Fibroblast of the aortic adventitia (primary cell): ENCODE measurements at regions not wholly inside any gene's neighbourhood (a gene's known extent, or its start where the extent isn't known, plus 50 kb on each side); places are given as distances from the start of the nearest gene placed in this dataset.

ENCODE experiments used
- DNase-seq: peaks from one replicate; pipeline ENCODE4 v3.0.0-alpha.2; 2010; ENCODE audit warnings: low read depth
- H3K4me3 ChIP-seq: 2 replicates; pipeline ENCODE4 v1.5.1; 2011; ENCODE audit warnings: low read depth, mild to moderate bottlenecking, control low read depth, low read length, moderate library complexity
- TF ChIP-seq, protein P1 (sequence below): IDR thresholded peaks from 2 replicates; pipeline ENCODE4 v1.5.1; 2011; ENCODE audit warnings: mild to moderate bottlenecking, low read length, control low read depth, inconsistent platforms; ENCODE audit not compliant: insufficient read depth

DNA sequence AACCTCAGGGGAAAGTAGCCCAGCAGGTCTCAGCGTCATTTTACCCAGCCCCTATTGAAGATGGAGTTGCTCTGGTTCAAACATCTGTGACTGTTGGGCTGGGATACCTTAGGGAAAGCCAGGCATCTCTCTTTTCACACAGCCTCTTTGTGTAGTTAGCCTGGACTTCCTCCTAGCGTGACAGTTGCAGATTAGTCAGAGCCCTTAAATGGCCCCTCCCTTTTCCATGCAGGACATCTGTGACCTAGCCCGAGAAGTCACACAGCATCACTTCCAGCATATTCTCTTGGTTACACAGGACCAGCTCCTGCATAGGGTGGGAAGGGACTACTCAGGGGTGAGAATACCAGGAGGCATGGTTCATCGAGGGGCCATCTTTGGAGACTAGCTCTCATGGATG is 375.0 kb upstream of the RBFOX1 start:
- no peak for DNase-seq
- no peak overlapping the region for H3K4me3 ChIP-seq
- TF ChIP-seq, protein P1, sequence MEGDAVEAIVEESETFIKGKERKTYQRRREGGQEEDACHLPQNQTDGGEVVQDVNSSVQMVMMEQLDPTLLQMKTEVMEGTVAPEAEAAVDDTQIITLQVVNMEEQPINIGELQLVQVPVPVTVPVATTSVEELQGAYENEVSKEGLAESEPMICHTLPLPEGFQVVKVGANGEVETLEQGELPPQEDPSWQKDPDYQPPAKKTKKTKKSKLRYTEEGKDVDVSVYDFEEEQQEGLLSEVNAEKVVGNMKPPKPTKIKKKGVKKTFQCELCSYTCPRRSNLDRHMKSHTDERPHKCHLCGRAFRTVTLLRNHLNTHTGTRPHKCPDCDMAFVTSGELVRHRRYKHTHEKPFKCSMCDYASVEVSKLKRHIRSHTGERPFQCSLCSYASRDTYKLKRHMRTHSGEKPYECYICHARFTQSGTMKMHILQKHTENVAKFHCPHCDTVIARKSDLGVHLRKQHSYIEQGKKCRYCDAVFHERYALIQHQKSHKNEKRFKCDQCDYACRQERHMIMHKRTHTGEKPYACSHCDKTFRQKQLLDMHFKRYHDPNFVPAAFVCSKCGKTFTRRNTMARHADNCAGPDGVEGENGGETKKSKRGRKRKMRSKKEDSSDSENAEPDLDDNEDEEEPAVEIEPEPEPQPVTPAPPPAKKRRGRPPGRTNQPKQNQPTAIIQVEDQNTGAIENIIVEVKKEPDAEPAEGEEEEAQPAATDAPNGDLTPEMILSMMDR: no peak

DNA sequence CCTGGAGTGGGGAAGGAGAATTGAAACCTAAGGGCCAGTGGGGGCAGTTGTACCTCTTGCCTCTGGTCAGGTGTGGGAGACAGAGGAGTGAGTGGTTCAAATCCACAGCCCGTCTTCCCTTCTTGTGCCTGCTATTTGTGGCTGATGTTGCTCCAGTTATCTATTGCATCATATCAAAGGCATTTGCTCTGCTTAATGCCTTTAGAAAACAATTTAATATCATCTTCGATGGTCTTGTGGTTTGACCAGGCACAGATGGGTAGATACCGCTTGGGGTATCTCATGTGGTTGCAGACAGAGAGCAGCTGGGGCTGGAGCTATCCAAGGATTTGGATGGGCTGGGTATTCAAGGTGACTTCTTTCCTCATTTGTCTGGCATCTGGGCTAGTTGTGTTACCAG is 376.1 kb upstream of the RBFOX1 start:
- no peak overlapping the region for H3K4me3 ChIP-seq
- no peak for DNase-seq
- TF ChIP-seq, protein P1: no peak

DNA sequence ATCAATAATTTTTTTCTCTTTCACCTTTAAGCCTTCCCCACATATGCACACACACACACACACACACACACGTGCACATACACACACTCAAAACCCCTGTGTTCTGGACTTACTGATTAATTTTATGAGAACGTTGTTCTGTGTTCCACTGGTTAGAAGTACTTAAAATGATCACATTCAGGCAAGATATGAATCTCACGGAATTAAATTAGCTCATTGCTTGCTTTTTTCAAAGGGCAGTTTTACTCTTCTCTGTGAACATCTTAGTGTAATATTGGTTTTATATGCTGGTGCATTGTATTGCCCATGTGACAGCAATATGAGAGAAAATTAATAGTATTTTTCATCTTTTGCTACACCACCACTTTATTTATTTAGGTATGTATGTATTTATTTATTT is 377.3 kb upstream of the RBFOX1 start:
- no peak overlapping the region for H3K4me3 ChIP-seq
- TF ChIP-seq, protein P1: no peak

DNA sequence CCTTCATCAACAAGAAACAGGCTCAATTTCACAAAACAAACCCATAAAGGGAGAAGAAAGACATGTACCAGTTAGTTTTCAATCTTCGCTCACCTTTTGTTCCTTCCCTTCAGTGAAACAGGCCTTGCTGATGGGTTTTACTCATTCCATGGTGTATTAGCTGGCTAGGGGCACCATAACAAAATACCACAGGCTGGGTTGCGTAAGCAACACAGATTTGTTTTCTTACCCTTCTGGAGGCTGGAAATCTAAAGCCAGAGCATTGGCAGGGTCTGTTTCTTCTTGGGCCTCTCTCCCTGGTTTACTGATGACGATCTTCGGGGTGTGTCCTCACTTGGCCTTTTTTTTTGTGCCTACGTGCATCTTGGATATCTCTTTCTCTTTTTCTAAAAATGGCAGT is 383.4 kb upstream of the RBFOX1 start:
- no peak for DNase-seq
- H3K4me3 ChIP-seq: no peak overlapping the region
- TF ChIP-seq, protein P1: no peak

More for the DNA sequence above, 377.3 kb upstream of the RBFOX1 start:
- no peak for DNase-seq

DNA sequence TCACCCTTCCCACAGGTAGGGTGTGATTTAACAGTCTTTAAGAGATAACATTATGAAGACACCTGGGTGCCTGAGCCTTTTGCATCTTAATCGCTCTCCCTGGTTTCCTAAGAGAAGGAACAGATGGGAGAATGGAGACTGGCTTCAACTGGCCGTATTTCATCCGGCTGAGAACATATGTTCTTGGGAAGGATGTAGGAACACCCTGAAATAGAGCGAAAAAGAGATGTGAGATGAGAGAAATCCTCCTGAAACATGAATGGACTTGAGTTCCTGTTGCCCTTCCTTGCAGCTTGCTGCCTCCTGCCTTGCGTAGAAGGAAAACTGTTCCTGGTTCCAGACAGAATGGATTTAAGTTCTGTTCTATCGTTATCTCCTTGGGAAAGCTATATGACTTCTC is 385.4 kb upstream of the RBFOX1 start:
- DNase-seq: no peak
- TF ChIP-seq, protein P1: no peak
- no peak overlapping the region for H3K4me3 ChIP-seq

DNA sequence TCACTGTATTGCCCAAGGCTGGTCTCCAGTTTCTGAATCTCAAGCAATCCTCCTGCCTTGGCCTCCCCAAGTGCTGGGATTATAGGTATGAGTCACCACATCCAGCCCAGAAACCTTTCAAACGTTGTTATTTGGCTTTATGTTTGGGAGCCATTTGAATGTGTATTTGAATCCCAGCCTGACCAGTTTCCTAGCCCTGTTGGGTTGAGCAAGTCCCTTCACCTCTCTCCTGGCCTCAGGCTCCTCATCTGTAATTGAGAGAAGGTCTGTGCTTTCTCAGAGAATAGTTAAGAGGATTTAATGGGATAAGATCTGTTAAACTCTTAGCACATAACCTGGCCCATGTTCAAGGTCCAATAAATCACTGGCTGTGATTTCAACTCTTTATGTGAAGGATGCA is 385.8 kb upstream of the RBFOX1 start:
- no peak for DNase-seq
- TF ChIP-seq, protein P1: no peak
- no peak overlapping the region for H3K4me3 ChIP-seq

DNA sequence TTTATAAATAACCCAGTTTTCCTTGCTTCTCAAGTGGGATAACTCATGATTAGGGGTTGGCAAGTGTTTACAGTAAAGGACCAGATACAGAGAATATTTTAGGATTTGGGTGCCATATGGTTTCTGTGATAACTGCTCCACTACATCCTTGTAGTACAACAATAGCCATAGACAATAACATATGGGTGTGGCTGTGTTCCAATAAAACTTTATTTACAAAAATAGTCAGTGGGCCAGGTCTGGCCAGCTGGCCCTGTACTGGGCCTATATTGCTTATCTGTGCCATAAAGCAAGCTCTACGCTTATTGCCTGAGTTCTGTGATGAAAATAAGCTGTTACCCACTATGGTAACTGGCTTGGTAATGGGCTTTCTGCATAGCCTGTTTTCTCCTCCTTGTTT is 386.5 kb upstream of the RBFOX1 start:
- TF ChIP-seq, protein P1: no peak
- H3K4me3 ChIP-seq: no peak overlapping the region
- no peak for DNase-seq
